GM21528 (cell line): ENCODE measurements at regions not wholly inside any gene's neighbourhood (a gene's known extent, or its start where the extent isn't known, plus 50 kb on each side); places are given as distances from the start of the nearest gene placed in this dataset.
"Not testable (repeated sequence)": the region's sequence is repeated elsewhere in the genome, so short reads cannot be mapped to it uniquely, and the experiment has no call there.

Source experiments
- ATAC-seq: cut with Tn5 transposase; IDR thresholded peaks from one replicate; pipeline ENCODE4 v1.9.1; 2021; ENCODE audit warnings: mild to moderate bottlenecking, moderate library complexity; ENCODE audit not compliant: unreplicated experiment, low FRiP score

- no peak for ATAC-seq
Measured at GRCh38 chr6:146928503-146928902, 275.7 kb upstream of the STXBP5 start.

DNA sequence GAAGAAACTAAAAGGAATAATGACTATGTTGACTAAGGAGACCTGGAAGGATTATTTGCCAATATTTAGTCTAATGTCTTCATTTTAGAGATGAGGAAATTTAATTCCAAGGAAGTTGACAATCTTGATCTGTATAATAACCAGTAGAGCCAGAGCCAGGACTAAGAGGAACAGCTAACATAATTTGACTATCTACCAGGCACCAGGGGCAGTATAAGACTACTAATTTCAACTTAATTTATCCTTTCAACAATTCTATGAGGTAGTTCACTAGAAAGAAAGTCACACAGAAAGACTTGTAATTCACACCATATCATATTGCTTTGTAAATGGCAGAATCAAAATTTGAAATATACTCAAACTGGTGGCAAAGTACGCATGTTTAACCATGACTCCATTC lies 273.0 kb upstream of the STXBP5 start:
- ATAC-seq = no peak

GRCh38 chr6:146937316-146937715 lies 266.9 kb upstream of the STXBP5 start:
- ATAC-seq = no peak

GRCh38 chr6:146938266-146938665 lies 266.0 kb upstream of the STXBP5 start:
- no peak for ATAC-seq

GRCh38 chr6:146939456-146939855 lies 264.8 kb upstream of the STXBP5 start:
- not testable (repeated sequence) for ATAC-seq

DNA sequence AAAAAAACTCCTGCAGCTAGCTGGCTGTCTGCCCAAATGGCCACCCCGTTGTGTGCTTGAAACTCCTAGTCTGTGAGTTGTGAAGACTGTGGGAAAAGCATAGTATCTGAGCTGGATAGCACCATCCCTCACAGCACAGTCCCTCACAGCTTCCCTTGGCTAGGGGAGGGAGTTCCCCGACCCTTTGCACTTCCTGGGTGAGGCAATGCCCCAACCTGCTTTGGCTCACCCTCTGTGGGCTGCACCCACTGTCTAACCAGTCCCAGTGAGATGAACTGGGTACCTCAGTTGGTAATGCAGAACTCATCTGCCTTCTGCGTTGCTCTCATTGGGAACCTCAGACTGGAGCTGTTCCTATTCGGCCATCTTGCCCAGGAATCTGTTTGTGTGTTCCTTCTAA lies 260.6 kb upstream of the STXBP5 start:
- ATAC-seq = no peak

DNA sequence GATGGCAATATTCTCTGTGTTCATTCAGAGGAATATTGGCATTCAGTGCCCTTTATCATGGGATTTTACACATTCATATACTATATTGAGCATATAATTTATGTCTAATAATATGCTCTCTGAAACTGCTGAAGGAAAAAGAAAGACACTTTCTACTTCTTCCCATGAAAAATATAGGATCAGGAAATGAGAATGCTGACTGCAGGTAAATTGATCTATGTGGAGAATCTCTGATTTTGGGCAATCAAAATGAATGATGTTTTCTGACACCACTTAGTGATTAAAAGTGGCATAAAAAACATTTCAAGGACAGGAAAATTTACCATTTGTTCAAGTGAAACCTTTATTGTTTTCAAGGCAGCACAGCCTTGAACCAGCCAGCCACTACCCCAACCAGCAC lies 260.1 kb upstream of the STXBP5 start:
- ATAC-seq = no peak

DNA sequence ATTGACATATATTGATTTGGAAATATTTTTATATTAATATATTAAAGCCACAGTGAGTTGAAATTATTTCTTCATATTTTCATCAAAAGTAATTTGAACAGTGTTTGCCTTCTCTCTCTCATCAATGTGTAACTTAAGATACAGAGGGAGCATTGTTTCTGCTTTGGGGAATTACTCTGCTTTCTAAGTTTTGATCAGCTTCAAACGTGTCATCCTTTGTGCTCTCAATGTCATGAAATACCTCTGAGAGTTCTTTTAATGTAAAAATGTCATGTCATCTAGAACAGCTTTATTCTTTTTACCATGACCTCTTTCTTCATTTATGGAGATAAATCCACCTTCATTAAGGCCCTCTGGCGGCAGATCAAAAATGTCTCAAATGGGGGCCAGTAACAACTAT lies 259.4 kb upstream of the STXBP5 start:
- ATAC-seq = no peak

DNA sequence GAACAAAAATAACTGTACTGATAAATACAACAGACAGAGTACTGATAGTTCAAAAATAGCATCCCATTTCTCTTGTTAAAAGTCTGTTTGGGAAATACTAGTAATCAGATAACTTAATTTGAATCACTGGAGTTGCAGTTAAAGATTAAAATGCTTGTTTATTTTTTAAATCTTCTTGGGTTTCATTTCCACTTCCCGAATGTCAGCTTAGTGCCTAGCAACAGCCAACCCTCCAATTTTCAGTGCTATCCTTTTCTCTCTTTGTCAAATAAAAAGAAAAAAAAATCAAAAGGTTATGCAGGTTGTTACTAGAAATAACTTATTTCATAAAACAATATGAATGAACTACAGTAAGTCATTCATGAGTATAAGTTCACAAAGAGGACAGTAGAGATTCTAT lies 257.7 kb upstream of the STXBP5 start:
- ATAC-seq = no peak

- no peak for ATAC-seq
Measured at GRCh38 chr6:146948790-146949342, 255.4 kb upstream of the STXBP5 start.

DNA sequence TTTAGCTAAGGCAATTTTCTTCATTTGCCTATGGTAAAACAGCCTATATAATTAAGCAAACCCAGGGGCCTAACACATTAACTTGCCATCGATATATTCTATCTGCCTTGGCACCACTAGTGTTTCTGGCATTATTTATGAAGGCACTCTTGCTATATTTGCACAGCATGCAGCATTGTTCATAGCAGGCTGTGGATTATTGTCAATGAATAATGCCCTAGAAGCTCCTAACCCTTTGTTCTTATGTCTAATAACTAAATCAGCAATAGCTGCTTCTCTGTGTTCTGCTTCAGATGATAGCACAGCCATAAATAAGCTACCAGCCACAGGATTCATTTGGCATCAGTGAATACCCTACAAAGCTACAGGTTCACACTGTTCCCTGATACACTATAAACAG lies 254.8 kb upstream of the STXBP5 start:
- no peak for ATAC-seq

- no peak for ATAC-seq
Measured at GRCh38 chr6:146950351-146950835, 253.8 kb upstream of the STXBP5 start.

- no peak for ATAC-seq
Measured at GRCh38 chr6:146955570-146955969, 248.6 kb upstream of the STXBP5 start.

- no peak for ATAC-seq
Measured at GRCh38 chr6:146957181-146958093, 246.8 kb upstream of the STXBP5 start.

DNA sequence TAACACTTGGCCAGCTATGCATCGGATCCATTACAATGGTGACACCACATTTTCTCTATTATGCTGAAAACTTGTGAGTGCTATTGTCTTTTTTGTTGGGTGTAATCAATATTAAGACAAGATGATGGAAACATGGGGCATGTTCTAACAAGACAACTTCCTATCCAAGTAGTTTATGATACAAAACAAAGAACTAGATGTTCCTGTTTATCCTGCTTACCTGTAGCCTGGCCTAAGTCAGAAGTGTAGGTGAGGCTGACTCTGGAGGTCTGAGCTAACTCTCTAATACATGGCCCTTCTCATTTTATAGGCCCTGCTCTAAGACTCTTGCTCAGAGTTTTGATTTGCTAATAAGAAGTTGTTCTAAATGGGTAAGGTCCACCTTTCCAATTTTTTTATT lies 242.4 kb upstream of the STXBP5 start:
- ATAC-seq = no peak

- no peak for ATAC-seq
Measured at GRCh38 chr6:146962329-146962728, 241.9 kb upstream of the STXBP5 start.

GRCh38 chr6:146965110-146965689 lies 239.0 kb upstream of the STXBP5 start:
- no peak for ATAC-seq

DNA sequence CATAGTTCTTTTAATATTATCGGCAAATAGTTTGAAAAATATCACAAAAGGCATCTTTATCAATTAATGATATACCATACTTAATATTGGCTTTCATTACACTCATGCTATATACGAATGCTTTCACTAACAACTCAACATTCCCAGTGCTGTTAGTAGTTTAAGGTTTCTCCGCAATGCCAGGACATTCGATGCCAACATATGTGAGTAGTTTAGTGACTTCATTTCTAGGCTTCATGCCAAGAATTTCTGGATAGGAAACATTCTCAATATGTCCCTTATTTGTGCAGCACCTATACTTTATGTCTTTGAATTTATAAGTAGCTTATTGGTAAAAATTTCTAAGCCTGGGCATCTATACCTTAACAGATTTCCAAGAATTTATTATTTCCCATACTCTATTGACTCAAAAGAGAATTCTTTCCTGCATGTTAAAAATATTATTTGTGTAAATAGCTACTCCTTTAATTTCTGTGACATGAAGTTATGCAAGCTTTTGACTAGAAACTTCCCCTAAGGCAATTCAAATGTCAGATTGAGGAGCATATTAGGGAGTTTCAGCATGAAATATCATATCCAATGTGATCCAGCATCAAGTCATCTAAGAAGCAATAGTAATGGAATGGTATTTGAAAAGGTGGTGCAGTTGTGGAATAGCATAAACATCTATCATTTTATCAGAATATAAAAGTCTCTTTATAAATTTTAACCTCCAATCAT lies 236.0 kb upstream of the STXBP5 start:
- no peak for ATAC-seq

DNA sequence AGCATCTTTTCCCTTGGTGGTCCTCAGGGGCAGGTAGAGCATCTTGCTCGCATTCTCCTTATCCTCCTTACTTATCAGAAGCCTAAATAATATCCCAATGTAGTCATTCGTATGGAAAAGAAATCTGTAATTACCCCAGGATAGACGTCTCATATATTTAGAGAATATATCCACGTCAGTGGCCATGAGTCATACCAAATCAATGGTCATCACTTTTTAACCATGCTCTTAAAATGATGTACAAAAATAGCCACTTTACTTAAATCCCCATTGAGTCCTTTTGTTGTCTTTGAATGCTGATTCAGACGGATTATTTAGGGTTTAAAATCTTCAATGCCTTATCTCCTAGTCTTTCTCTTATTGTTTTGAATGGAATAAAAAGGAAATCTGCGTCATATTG lies 231.7 kb upstream of the STXBP5 start:
- ATAC-seq = no peak

- ATAC-seq = no peak
Measured at GRCh38 chr6:146974351-146974750, 229.9 kb upstream of the STXBP5 start.

- ATAC-seq = no peak
Measured at GRCh38 chr6:146975093-146975492, 229.1 kb upstream of the STXBP5 start.
